ENCODE measurements at regions not wholly inside any gene's neighbourhood (a gene's known extent, or its start where the extent isn't known, plus 50 kb on each side); places are given as distances from the start of the nearest gene placed in this dataset.

DNA sequence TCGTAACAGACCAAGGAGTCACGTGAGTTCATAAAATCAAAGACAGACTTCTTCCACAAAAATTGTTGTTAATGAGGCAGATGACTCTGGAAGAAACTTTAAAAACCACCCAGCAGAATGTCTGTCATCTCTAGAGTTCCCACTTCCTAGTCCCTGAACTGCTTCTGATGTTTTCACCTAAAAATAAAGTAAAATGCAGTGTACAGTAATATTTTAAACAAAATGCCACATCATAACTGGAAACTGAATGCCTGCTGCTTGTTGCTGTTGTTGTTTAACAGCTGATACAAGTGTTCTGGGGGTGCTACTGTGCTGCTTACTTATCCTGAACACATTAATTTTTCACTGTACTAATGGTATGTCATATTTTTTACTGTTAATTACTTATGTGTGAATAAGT is 577.2 kb downstream of the MTRR start:
- no peak overlapping the region for H3K27ac ChIP-seq (ENCODE audit: extremely low read length, insufficient read depth, low read length)
- intact Hi-C loops (cut with micrococcal nuclease; ENCODE audit: unreplicated experiment) (no loop called here), in situ Hi-C loops (cut with HindIII; ENCODE audit: extremely low pct_ligation_motif_present, low pct_unique_long_range_greater_than_20kb) (no loop called here)
- no peaks in the 10 kb centered on the region for H3K4me1 ChIP-seq (ENCODE audit: insufficient read depth, low read length)
- no peaks in the 10 kb centered on the region for H3K36me3 ChIP-seq (replicated peaks in 1 of 2; ENCODE audit: control insufficient read depth in 1 of 2, insufficient read depth in 2 of 2, low read length in 2 of 2)
- CTCF ChIA-PET (ENCODE audit: low intra/inter-chr PET ratio, low total read pairs): no interaction called here
- H3K9ac ChIP-seq (ENCODE audit: insufficient read depth, low read depth, low read length): no peak overlapping the region
- no peak overlapping the region for H2AFZ ChIP-seq (ENCODE audit: low read length)
- no peak for ATAC-seq
- DNase-seq (ENCODE audit: low spot score): no peak
- FAIRE-seq: no peak
- H4K20me1 ChIP-seq (ENCODE audit: insufficient read depth, low read length): no peaks in the 10 kb centered on the region
- H3K9me3 ChIP-seq (ENCODE audit: low read length): peaks cover 8% of the 10 kb centered on the region; the same call in 1 of the 2 replicates
- no peak for TF ChIP-seq NR0B2 (CRISPR knock-in tag; IDR thresholded peaks at IDR 0.05)
- no peak for TF ChIP-seq ATF4 (CRISPR knock-in tag; IDR thresholded peaks at IDR 0.05)
- TF ChIP-seq ZNF589 (CRISPR knock-in tag; conservative IDR thresholded peaks at IDR 0.05): no peak
- TF ChIP-seq IRX3 (CRISPR knock-in tag; IDR thresholded peaks at IDR 0.05; ENCODE audit: borderline replicate concordance, low read depth): no peak
- TF ChIP-seq HMG20A (CRISPR knock-in tag; IDR thresholded peaks at IDR 0.05; ENCODE audit: borderline replicate concordance): no peak
- TF ChIP-seq, protein P1, sequence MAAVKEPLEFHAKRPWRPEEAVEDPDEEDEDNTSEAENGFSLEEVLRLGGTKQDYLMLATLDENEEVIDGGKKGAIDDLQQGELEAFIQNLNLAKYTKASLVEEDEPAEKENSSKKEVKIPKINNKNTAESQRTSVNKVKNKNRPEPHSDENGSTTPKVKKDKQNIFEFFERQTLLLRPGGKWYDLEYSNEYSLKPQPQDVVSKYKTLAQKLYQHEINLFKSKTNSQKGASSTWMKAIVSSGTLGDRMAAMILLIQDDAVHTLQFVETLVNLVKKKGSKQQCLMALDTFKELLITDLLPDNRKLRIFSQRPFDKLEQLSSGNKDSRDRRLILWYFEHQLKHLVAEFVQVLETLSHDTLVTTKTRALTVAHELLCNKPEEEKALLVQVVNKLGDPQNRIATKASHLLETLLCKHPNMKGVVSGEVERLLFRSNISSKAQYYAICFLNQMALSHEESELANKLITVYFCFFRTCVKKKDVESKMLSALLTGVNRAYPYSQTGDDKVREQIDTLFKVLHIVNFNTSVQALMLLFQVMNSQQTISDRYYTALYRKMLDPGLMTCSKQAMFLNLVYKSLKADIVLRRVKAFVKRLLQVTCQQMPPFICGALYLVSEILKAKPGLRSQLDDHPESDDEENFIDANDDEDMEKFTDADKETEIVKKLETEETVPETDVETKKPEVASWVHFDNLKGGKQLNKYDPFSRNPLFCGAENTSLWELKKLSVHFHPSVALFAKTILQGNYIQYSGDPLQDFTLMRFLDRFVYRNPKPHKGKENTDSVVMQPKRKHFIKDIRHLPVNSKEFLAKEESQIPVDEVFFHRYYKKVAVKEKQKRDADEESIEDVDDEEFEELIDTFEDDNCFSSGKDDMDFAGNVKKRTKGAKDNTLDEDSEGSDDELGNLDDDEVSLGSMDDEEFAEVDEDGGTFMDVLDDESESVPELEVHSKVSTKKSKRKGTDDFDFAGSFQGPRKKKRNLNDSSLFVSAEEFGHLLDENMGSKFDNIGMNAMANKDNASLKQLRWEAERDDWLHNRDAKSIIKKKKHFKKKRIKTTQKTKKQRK (IDR thresholded peaks at IDR 0.05; ENCODE audit: low read length): no peak
- no peak for TF ChIP-seq PAF1 (CRISPR knock-in tag; IDR thresholded peaks at IDR 0.05)
- no peak for TF ChIP-seq ZFX (CRISPR knock-in tag; IDR thresholded peaks at IDR 0.05; ENCODE audit: low read depth)
- no peak for TF ChIP-seq SP1 (IDR thresholded peaks at IDR 0.05)
- TF ChIP-seq SP1 (CRISPR knock-in tag; IDR thresholded peaks at IDR 0.05): no peak
- no peak for TF ChIP-seq RFXAP (CRISPR knock-in tag; IDR thresholded peaks at IDR 0.05; ENCODE audit: borderline replicate concordance)
- no peak for TF ChIP-seq STAG1 (CRISPR knock-in tag; IDR thresholded peaks at IDR 0.05)
- TF ChIP-seq ZNF737 (CRISPR knock-in tag; IDR thresholded peaks at IDR 0.05; ENCODE audit: borderline replicate concordance): no peak
- TF ChIP-seq, protein P2, sequence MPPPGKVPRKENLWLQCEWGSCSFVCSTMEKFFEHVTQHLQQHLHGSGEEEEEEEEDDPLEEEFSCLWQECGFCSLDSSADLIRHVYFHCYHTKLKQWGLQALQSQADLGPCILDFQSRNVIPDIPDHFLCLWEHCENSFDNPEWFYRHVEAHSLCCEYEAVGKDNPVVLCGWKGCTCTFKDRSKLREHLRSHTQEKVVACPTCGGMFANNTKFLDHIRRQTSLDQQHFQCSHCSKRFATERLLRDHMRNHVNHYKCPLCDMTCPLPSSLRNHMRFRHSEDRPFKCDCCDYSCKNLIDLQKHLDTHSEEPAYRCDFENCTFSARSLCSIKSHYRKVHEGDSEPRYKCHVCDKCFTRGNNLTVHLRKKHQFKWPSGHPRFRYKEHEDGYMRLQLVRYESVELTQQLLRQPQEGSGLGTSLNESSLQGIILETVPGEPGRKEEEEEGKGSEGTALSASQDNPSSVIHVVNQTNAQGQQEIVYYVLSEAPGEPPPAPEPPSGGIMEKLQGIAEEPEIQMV (CRISPR knock-in tag; IDR thresholded peaks at IDR 0.05; ENCODE audit: low read depth): no peak
- TF ChIP-seq MLLT10 (CRISPR knock-in tag; IDR thresholded peaks at IDR 0.05): no peak
- TF ChIP-seq, protein P3, sequence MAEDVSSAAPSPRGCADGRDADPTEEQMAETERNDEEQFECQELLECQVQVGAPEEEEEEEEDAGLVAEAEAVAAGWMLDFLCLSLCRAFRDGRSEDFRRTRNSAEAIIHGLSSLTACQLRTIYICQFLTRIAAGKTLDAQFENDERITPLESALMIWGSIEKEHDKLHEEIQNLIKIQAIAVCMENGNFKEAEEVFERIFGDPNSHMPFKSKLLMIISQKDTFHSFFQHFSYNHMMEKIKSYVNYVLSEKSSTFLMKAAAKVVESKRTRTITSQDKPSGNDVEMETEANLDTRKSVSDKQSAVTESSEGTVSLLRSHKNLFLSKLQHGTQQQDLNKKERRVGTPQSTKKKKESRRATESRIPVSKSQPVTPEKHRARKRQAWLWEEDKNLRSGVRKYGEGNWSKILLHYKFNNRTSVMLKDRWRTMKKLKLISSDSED (CRISPR knock-in tag; IDR thresholded peaks at IDR 0.05): no peak
- BruUV-seq (replicated peaks): no TSS peak
- 31% methylated on average over 2 of the region's 2 CpGs for WGBS (ENCODE audit: low lambda C conversion rate)
- POLR2A ChIA-PET: no interaction called here
- no peak overlapping the region for H3K4me2 ChIP-seq (ENCODE audit: low read depth, low read length)
- no peak overlapping the region for H3K4me3 ChIP-seq (replicated peaks in 1 of 3; ENCODE audit: insufficient read depth in 1 of 3, low read depth in 2 of 3, low read length in 3 of 3)
- H3K79me2 ChIP-seq (ENCODE audit: insufficient read depth, low read length): no peaks in the 10 kb centered on the region
- no peaks in the 10 kb centered on the region for H3K27me3 ChIP-seq (ENCODE audit: control insufficient read depth in 1 of 2, insufficient read depth in 2 of 2, low read length in 2 of 2)
